K562 (cell line): ENCODE measurements at regions not wholly inside any gene's neighbourhood (a gene's known extent, or its start where the extent isn't known, plus 50 kb on each side); places are given as distances from the start of the nearest gene placed in this dataset.

Source experiments
- ATAC-seq: fragments of 200-7000 bp; cut with Tn5 transposase; 3 replicates; pipeline ENCODE4 v1.9.1; 2020; ENCODE audit warnings: moderate library complexity
- BruUV-seq: library from RNA; stranded (reverse); fragments of 400-500 nt; replicated peaks from 2 replicates; lab custom pipeline; 2021; lab: Mats Ljungman, UMichigan
- CTCF ChIA-PET: fragments of 300-600 bp; formaldehyde crosslinking; extraction: SDS; loops from one replicate; lab custom pipeline; 2021; ENCODE audit warnings: low intra/inter-chr PET ratio; lab: Yijun Ruan, JAX
- POLR2A ChIA-PET: fragments of 300-600, 350-650 bp; sonication (Branson Sonifier 250); formaldehyde crosslinking; extraction: SDS; loops from one replicate; lab custom pipeline; 2021; ENCODE audit warnings: antibody characterized with exemption, inconsistent platforms; lab: Yijun Ruan, JAX
- DNase-seq, 4 experiments: peaks; one replicate each; pipeline versions ENCODE4 v3.0.0 to v3.0.0-alpha.2; 2011 to 2018; ENCODE audit warnings: low spot score in 3 of 4, mixed read lengths in 3 of 4; ENCODE audit errors: extremely low read depth in 1 of 4
- FAIRE-seq: peaks from 2 replicates; lab custom pipeline; 2011; peaks lifted over from hg19 to GRCh38; lab: Jason Lieb, UNC
- H2AFZ ChIP-seq: 2 replicates; pipeline ENCODE4 v1.6.0; 2011; ENCODE audit warnings: low read depth, low read length, control low read depth, inconsistent platforms
- H3K27ac ChIP-seq: fragments of 200-600 bp; 3 replicates; pipeline ENCODE4 v1.8.0; 2011; ENCODE audit warnings: low read depth, mild to moderate bottlenecking, control low read depth, inconsistent platforms, low read length, moderate library complexity, mixed read lengths; ENCODE audit errors: extremely low read depth
- H3K27me3 ChIP-seq, 2 experiments: fragments of 300-600 bp in 1 of 2; 2 replicates in 1 of 2; 3 replicates in 1 of 2; pipeline versions ENCODE4 v1.6.0 to v1.8.0; 2011; ENCODE audit warnings: inconsistent platforms in 2 of 2, low read length in 2 of 2, mild to moderate bottlenecking in 1 of 2, mixed read lengths in 1 of 2, moderate library complexity in 1 of 2; ENCODE audit not compliant: control insufficient read depth in 2 of 2, insufficient read depth in 2 of 2
- H3K36me3 ChIP-seq: fragments of 300-600 bp; 3 replicates; pipeline ENCODE4 v1.8.0; 2011; ENCODE audit warnings: mild to moderate bottlenecking, low read length, inconsistent platforms; ENCODE audit not compliant: control insufficient read depth, insufficient read depth
- H3K4me1 ChIP-seq, 2 experiments: fragments of 200-600 bp in 1 of 2; replicated peaks in 1 of 2; 2 replicates in 1 of 2; 3 replicates in 1 of 2; pipeline versions ENCODE4 v1.5.1 to v1.8.0; 2011; ENCODE audit warnings: inconsistent platforms in 2 of 2, low read length in 2 of 2, mild to moderate bottlenecking in 1 of 2, mixed read lengths in 1 of 2, moderate library complexity in 1 of 2; ENCODE audit not compliant: control insufficient read depth in 2 of 2, insufficient read depth in 2 of 2
- H3K4me2 ChIP-seq: 2 replicates; pipeline ENCODE4 v1.6.1; 2011; ENCODE audit warnings: low read length, control low read depth, inconsistent platforms, mixed read lengths; ENCODE audit not compliant: insufficient read depth
- H3K4me3 ChIP-seq: fragments of 200-600 bp; sonication (generic), shearing (Covaris generic); 2 replicates; pipeline ENCODE4 v1.5.1; 2016; ENCODE audit warnings: control low read depth, inconsistent platforms
- H3K79me2 ChIP-seq: fragments of 200-600 bp; 3 replicates; pipeline ENCODE4 v1.8.0; 2011; ENCODE audit warnings: low read length, inconsistent platforms; ENCODE audit not compliant: control insufficient read depth, insufficient read depth
- H3K9ac ChIP-seq, 2 experiments: 2 replicates each; pipeline versions ENCODE4 v1.6.0 to v1.6.1; 2011; ENCODE audit warnings: low read depth in 2 of 2, low read length in 2 of 2, control low read depth in 1 of 2, inconsistent platforms in 1 of 2, mild to moderate bottlenecking in 1 of 2, mixed read lengths in 1 of 2; ENCODE audit not compliant: insufficient read depth in 1 of 2
- H3K9me1 ChIP-seq: one replicate; pipeline ENCODE4 v1.6.0; 2011; ENCODE audit warnings: inconsistent platforms, mild to moderate bottlenecking, low read length, moderate library complexity; ENCODE audit not compliant: control insufficient read depth, insufficient read depth
- H3K9me3 ChIP-seq: replicated peaks from 2 replicates; pipeline ENCODE4 v1.5.1; 2011; ENCODE audit warnings: low read depth, low read length, inconsistent platforms; ENCODE audit not compliant: control insufficient read depth, insufficient read depth
- H4K20me1 ChIP-seq: replicated peaks from 2 replicates; pipeline ENCODE4 v1.6.1; 2011; ENCODE audit warnings: low read length, inconsistent platforms, mixed read lengths; ENCODE audit not compliant: control insufficient read depth, insufficient read depth
- CHAMP1 ChIP-seq: fragments of 450-650 bp; IDR thresholded peaks from 2 replicates; pipeline ENCODE4 v1.6.1; 2016; ENCODE audit warnings: mild to moderate bottlenecking
- CTCFL ChIP-seq: IDR thresholded peaks from 2 replicates; pipeline ENCODE4 v1.6.1; 2011; ENCODE audit warnings: borderline replicate concordance, low read depth, mild to moderate bottlenecking, moderate library complexity, low read length; ENCODE audit not compliant: insufficient read depth, poor library complexity, severe bottlenecking
- MXD1 ChIP-seq: fragments of 250-450 bp; sonication (Bioruptor Pico); IDR thresholded peaks from 2 replicates; pipeline ENCODE4 v1.8.0; 2021; ENCODE audit warnings: borderline replicate concordance, mild to moderate bottlenecking, moderate library complexity; ENCODE audit not compliant: poor library complexity, severe bottlenecking
- NR2C1 ChIP-seq, 2 experiments: fragments of 450-650 bp; IDR thresholded peaks; 2 replicates each; pipeline ENCODE4 v1.6.1; 2017; ENCODE audit warnings: mild to moderate bottlenecking in 2 of 2, antibody characterized with exemption in 1 of 2, inconsistent platforms in 1 of 2, missing compliant biosample characterization in 1 of 2, missing genetic modification characterization in 1 of 2
- RHOXF2B ChIP-seq: fragments of 250-450 bp; sonication (Bioruptor Pico); conservative IDR thresholded peaks from 2 replicates; pipeline ENCODE4 v1.5.1; 2021
- WGBS: fragments of 100-300 bp; shearing (Covaris generic); methylation state at CpG from one replicate; pipeline ENCODE4 v1.1.6; 2016; ENCODE audit warnings: low coverage, mixed read lengths; ENCODE audit not compliant: insufficient coverage; ENCODE audit errors: missing lambda C conversion rate; 5-methylcytosine and 5-hydroxymethylcytosine counted together
- in situ Hi-C: fragments of 300-500 bp; cut with MboI; formaldehyde crosslinking; loops from 4 replicates; pipeline ENCODE4 v1.15.0; 2018; ENCODE audit warnings: inconsistent platforms, mixed read lengths
- intact Hi-C: fragments of 100-400 bp; cut with micrococcal nuclease; formaldehyde crosslinking; loops from 2 replicates; pipeline ENCODE4 v1.14.2; 2022

- ATAC-seq (no peak), DNase-seq (no peak), FAIRE-seq (no peak)
- H3K4me3 ChIP-seq, result no peak overlapping the region
- H3K9me1 ChIP-seq, result no peaks in the 10 kb centered on the region
- no peak overlapping the region for H3K9ac ChIP-seq
- in situ Hi-C loops, result no loop called here
- WGBS, result 0% methylated on average over 1 of the region's 3 CpGs
- intact Hi-C loops, result no loop called here
- no peaks in the 10 kb centered on the region for H4K20me1 ChIP-seq
- no peaks in the 10 kb centered on the region for H3K27me3 ChIP-seq
- no peaks in the 10 kb centered on the region for H3K36me3 ChIP-seq
- H3K4me2 ChIP-seq, result no peak overlapping the region
- no TSS peak for BruUV-seq
- H3K4me1 ChIP-seq, result no peaks in the 10 kb centered on the region
- H2AFZ ChIP-seq, result no peak overlapping the region
- ChIA-PET POLR2A (no interaction called here), CTCF (no interaction called here)
- no peaks in the 10 kb centered on the region; the same call in 1 of the 2 replicates for H3K9me3 ChIP-seq
- no peaks in the 10 kb centered on the region for H3K79me2 ChIP-seq
- no peak overlapping the region for H3K27ac ChIP-seq
- no peak for TF ChIP-seq CHAMP1
- no peak for TF ChIP-seq CTCFL
- no peak for TF ChIP-seq NR2C1 (IDR thresholded peaks at IDR 0.05)
- no peak for TF ChIP-seq NR2C1 (tag; IDR thresholded peaks at IDR 0.05)
- TF ChIP-seq MXD1 (CRISPR knock-in tag), result no peak
- TF ChIP-seq RHOXF2B, result no peak
These were observed 833.1 kb upstream of the CRIM1 start for GRCh38 chr2:35522450-35522849.
